ENCODE measurements at regions not wholly inside any gene's neighbourhood (a gene's known extent, or its start where the extent isn't known, plus 50 kb on each side); places are given as distances from the start of the nearest gene placed in this dataset.
"Not testable (repeated sequence)": the region's sequence is repeated elsewhere in the genome, so short reads cannot be mapped to it uniquely, and the experiment has no call there.

DNA sequence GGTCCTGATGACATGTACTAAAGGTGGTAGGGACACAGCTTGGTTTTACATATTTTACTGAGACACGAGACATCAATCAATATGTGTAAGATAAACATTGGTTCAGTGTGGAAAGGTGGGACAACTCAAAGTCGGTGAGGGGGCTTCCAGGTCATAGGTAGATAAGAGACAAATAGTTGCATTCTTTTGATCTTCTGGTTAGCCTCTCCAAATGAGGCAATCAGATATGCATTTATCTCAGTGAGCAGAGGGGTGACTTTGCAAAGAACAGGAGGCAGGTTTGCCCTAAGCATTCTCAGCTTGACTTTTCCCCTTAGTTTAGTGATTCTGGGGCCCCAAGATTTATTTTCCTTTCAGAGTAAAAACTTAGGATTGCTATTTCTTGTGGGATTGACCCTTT lies 706.9 kb downstream of the GLUD2 start:
- no peak for TF ChIP-seq CTCF (IDR thresholded peaks at IDR 0.05; ENCODE audit: control extremely low read depth, extremely low read depth, low read depth, missing control alignments)
- DNase-seq (ENCODE audit: extremely low spot score), result no peak
- POLR2A ChIA-PET, result no interaction called here
- CTCF ChIA-PET, result no interaction called here

GRCh38 chrX:121755541-121755940 lies 708.1 kb downstream of the GLUD2 start:
- no peak for DNase-seq (ENCODE audit: extremely low spot score)
- TF ChIP-seq CTCF (IDR thresholded peaks at IDR 0.05; ENCODE audit: control extremely low read depth, extremely low read depth, low read depth, missing control alignments), result no peak
- ChIA-PET CTCF (no interaction called here), POLR2A (no interaction called here)

DNA sequence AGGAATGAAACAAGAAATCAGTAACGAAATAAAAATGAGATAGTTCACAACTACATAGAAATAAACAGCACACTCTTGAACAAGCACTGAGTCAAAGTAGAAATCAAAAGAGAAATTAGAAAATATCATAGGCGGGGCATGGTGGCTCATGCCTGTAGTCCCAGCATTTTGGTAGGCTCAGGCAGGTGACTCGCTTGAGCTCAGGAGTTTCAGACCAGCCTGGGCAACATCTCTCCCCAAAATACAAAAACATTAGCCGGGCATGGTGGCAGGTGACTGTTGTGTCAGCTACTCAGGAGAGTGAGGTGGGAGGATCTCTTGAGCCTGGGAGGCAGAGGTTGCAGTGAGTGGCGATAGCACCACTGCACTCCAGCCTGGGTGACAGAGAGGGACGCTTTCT lies 714.4 kb downstream of the GLUD2 start:
- CTCF ChIA-PET, result no interaction called here
- POLR2A ChIA-PET, result no interaction called here
- DNase-seq (ENCODE audit: extremely low spot score), result no peak
- no peak for TF ChIP-seq CTCF (IDR thresholded peaks at IDR 0.05; ENCODE audit: control extremely low read depth, extremely low read depth, low read depth, missing control alignments)

- DNase-seq (ENCODE audit: extremely low spot score), result no peak
- no peak for TF ChIP-seq CTCF (IDR thresholded peaks at IDR 0.05; ENCODE audit: control extremely low read depth, extremely low read depth, low read depth, missing control alignments)
- ChIA-PET POLR2A (no interaction called here), CTCF (no interaction called here)
Observed at GRCh38 chrX:121763671-121764070, 716.3 kb downstream of the GLUD2 start.

DNA sequence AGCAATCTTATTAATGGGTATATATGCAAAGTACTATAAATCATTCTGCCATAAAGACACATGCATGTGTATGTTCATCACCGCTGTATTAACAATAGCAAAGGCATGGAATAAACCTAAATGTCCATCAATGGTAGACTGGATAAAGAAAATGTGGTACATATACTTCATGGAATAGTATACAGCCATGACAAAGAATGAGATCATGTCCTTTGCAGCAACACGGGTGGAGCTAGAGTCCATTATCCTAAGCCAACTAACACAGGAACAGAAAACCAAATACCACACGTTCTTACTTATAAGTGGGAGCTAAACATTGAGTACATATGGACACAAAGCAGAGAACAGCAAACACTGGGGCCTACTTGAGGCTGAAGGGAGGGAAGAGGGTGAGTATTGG lies 720.8 kb downstream of the GLUD2 start:
- DNase-seq (ENCODE audit: extremely low spot score); CTCF ChIA-PET; POLR2A ChIA-PET: not testable (repeated sequence)

- no peak for TF ChIP-seq CTCF (IDR thresholded peaks at IDR 0.05; ENCODE audit: control extremely low read depth, extremely low read depth, low read depth, missing control alignments)
- ChIA-PET POLR2A (no interaction called here), CTCF (no interaction called here)
- no peak for DNase-seq (ENCODE audit: extremely low spot score)
Observed at GRCh38 chrX:121781991-121782390, 734.6 kb downstream of the GLUD2 start.

DNA sequence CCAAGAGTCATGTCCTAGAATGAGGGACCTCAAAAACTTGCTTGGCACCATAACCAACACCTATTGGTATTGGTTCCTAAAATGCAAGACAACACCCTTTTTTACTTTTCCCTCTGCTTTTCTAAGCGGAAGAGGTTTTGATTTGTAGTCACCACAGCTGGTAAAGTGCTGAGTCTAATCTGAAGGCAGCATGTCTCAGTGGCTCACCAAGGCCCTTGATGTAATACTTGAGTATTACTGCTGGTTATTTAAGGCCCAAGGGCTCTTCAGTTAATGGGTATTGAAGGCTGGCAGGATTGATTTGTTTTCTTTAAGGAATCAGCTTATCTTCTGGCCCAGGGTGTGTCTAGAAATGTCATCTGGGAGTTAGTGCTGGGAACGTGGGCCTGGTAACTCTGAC lies 735.1 kb downstream of the GLUD2 start:
- POLR2A ChIA-PET, result no interaction called here
- CTCF ChIA-PET, result no interaction called here

More for the DNA sequence above, 735.1 kb downstream of the GLUD2 start:
- no peak for DNase-seq (ENCODE audit: extremely low spot score)
- TF ChIP-seq CTCF (IDR thresholded peaks at IDR 0.05; ENCODE audit: control extremely low read depth, extremely low read depth, low read depth, missing control alignments), result no peak
